ENCODE measurements at regions not wholly inside any gene's neighbourhood (a gene's known extent, or its start where the extent isn't known, plus 50 kb on each side); places are given as distances from the start of the nearest gene placed in this dataset.

DNA sequence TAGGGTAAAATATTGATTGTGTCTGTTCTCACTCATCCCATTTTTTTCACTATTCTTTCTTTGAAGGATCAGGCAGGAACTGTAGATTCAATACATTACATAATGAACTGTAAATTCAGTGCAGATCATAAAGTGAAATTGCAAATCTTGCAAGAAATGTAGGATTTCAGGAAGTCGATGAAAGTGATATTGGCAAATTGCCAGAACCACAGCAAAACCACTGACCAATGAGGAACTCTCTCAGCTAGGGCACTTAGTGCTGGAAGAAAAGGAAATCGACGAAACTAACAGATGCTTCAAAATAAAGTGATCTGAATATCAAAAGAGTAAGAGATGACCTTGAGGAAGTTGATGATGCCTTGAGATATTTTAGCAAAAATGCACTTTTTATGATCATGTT is 157.6 kb downstream of the AACS start:
- TF ChIP-seq EZH2phosphoT487 (IDR thresholded peaks at IDR 0.05; ENCODE audit: insufficient read depth, low read depth), result no peak
- no peak for TF ChIP-seq EZH2 (IDR thresholded peaks at IDR 0.05; ENCODE audit: insufficient read depth, poor library complexity, severe bottlenecking)

Data from GM23248 (cell line).